IMR-90 (cell line): ENCODE measurements at regions not wholly inside any gene's neighbourhood (a gene's known extent, or its start where the extent isn't known, plus 50 kb on each side); places are given as distances from the start of the nearest gene placed in this dataset.

ENCODE experiments used
- ATAC-seq: fragments of 200-7000 bp; cut with Tn5 transposase; 2 replicates; pipeline ENCODE4 v1.9.1; 2020; ENCODE audit warnings: low read depth, mild to moderate bottlenecking, moderate library complexity
- BruUV-seq: library from RNA; stranded (reverse); fragments of 400-500 nt; replicated peaks from 2 replicates; lab custom pipeline; 2021; lab: Mats Ljungman, UMichigan
- CTCF ChIA-PET: fragments of 300-600 bp; formaldehyde crosslinking; extraction: SDS; loops from one replicate; lab custom pipeline; 2021; ENCODE audit warnings: antibody characterized with exemption; lab: Yijun Ruan, JAX
- POLR2A ChIA-PET: fragments of 300-600 bp; sonication (Branson Sonifier 250); formaldehyde crosslinking; loops from one replicate; lab custom pipeline; 2022; ENCODE audit warnings: antibody characterized with exemption; ENCODE audit not compliant: unreplicated experiment; lab: Charles Lee
- DNase-seq: peaks from one replicate; pipeline ENCODE4 v3.0.0; 2013
- H2AFZ ChIP-seq: replicated peaks from 2 replicates; pipeline ENCODE3; 2013; ENCODE audit warnings: low read length, mild to moderate bottlenecking; ENCODE audit not compliant: poor library complexity
- H2AK5ac ChIP-seq: 2 replicates; pipeline ENCODE4 v1.6.1; 2013; ENCODE audit warnings: low read depth, low read length, inconsistent platforms
- H2AK9ac ChIP-seq: replicated peaks from 2 replicates; pipeline ENCODE3; 2013; ENCODE audit warnings: mild to moderate bottlenecking, low read depth, low read length, moderate library complexity; ENCODE audit not compliant: poor library complexity
- H2BK120ac ChIP-seq: 2 replicates; pipeline ENCODE4 v1.6.1; 2013; ENCODE audit warnings: low read depth, low read length, inconsistent platforms
- H2BK15ac ChIP-seq: 3 replicates; pipeline ENCODE4 v1.6.1; 2013; ENCODE audit warnings: low read depth, low read length, inconsistent platforms
- H2BK20ac ChIP-seq: 2 replicates; pipeline ENCODE4 v1.6.1; 2013; ENCODE audit warnings: low read depth, mild to moderate bottlenecking, inconsistent platforms, low read length, moderate library complexity
- H2BK5ac ChIP-seq: 2 replicates; pipeline ENCODE4 v1.6.1; 2013; ENCODE audit warnings: mild to moderate bottlenecking, low read depth, low read length, inconsistent platforms; ENCODE audit not compliant: poor library complexity, severe bottlenecking
- H3K14ac ChIP-seq: replicated peaks from 2 replicates; pipeline ENCODE4 v1.6.1; 2013; ENCODE audit warnings: low read depth, low read length, inconsistent platforms
- H3K18ac ChIP-seq: 2 replicates; pipeline ENCODE4 v1.6.1; 2013; ENCODE audit warnings: low read depth, low read length, control low read depth
- H3K23ac ChIP-seq: 2 replicates; pipeline ENCODE4 v1.6.1; 2013; ENCODE audit warnings: low read depth, low read length, inconsistent platforms
- H3K27ac ChIP-seq: 2 replicates; pipeline ENCODE4 v1.5.1; 2013; ENCODE audit warnings: mild to moderate bottlenecking, control low read depth, low read length; ENCODE audit not compliant: insufficient read depth
- H3K27me3 ChIP-seq: 2 replicates; pipeline ENCODE4 v1.6.1; 2013; ENCODE audit warnings: low read length; ENCODE audit not compliant: control insufficient read depth, insufficient read depth
- H3K36me3 ChIP-seq: 2 replicates; pipeline ENCODE4 v1.6.1; 2013; ENCODE audit warnings: low read length, mixed read lengths; ENCODE audit not compliant: control insufficient read depth, insufficient read depth
- H3K4ac ChIP-seq: 2 replicates; pipeline ENCODE4 v1.6.1; 2013; ENCODE audit warnings: low read depth, low read length, inconsistent platforms
- H3K4me1 ChIP-seq: 2 replicates; pipeline ENCODE4 v1.6.1; 2013; ENCODE audit warnings: low read length, mixed read lengths; ENCODE audit not compliant: control insufficient read depth, insufficient read depth
- H3K4me2 ChIP-seq: 2 replicates; pipeline ENCODE4 v1.6.1; 2013; ENCODE audit warnings: low read depth, mild to moderate bottlenecking, control low read depth, low read length, moderate library complexity
- H3K4me3 ChIP-seq: 2 replicates; pipeline ENCODE4 v1.5.1; 2013; ENCODE audit warnings: low read depth, mild to moderate bottlenecking, control low read depth, low read length, moderate library complexity; ENCODE audit not compliant: insufficient read depth
- H3K56ac ChIP-seq: 2 replicates; pipeline ENCODE4 v1.6.1; 2013; ENCODE audit warnings: low read length, inconsistent platforms; ENCODE audit not compliant: insufficient read depth; ENCODE audit errors: extremely low read depth
- H3K79me1 ChIP-seq, 2 experiments: 2 replicates each; pipeline ENCODE4 v1.6.1; 2013; ENCODE audit warnings: low read length in 2 of 2, inconsistent platforms in 1 of 2, low read depth in 1 of 2
- H3K9ac ChIP-seq: 2 replicates; pipeline ENCODE4 v1.6.1; 2013; ENCODE audit warnings: low read depth, low read length, control low read depth
- H3K9me1 ChIP-seq: 2 replicates; pipeline ENCODE4 v1.6.1; 2013; ENCODE audit warnings: low read length, inconsistent platforms; ENCODE audit not compliant: insufficient read depth
- H3K9me3 ChIP-seq: 2 replicates; pipeline ENCODE4 v1.6.1; 2013; ENCODE audit warnings: low read length; ENCODE audit not compliant: control insufficient read depth, insufficient read depth
- H4K20me1 ChIP-seq: 2 replicates; pipeline ENCODE4 v1.6.1; 2013; ENCODE audit warnings: low read length, inconsistent platforms; ENCODE audit not compliant: insufficient read depth
- H4K5ac ChIP-seq: 2 replicates; pipeline ENCODE4 v1.6.1; 2013; ENCODE audit warnings: mild to moderate bottlenecking, low read depth, low read length, control low read depth
- H4K8ac ChIP-seq, 2 experiments: 2 replicates each; pipeline ENCODE4 v1.6.1; 2013; ENCODE audit warnings: low read depth in 2 of 2, low read length in 2 of 2, control low read depth in 1 of 2, inconsistent platforms in 1 of 2
- H4K91ac ChIP-seq: 2 replicates; pipeline ENCODE4 v1.6.1; 2013; ENCODE audit warnings: low read depth, low read length, inconsistent platforms; ENCODE audit not compliant: insufficient read depth
- CEBPB ChIP-seq: IDR thresholded peaks from 2 replicates; pipeline ENCODE4 v1.6.1; 2012; ENCODE audit warnings: low read depth, low read length, improper control_type of control experiment
- CHD1 ChIP-seq: IDR thresholded peaks from 2 replicates; pipeline ENCODE4 v1.6.1; 2012; ENCODE audit warnings: low read depth, low read length, improper control_type of control experiment
- MAZ ChIP-seq: IDR thresholded peaks from 2 replicates; pipeline ENCODE4 v1.6.1; 2012; ENCODE audit warnings: low read depth, mild to moderate bottlenecking, low read length, improper control_type of control experiment, moderate library complexity, borderline replicate concordance
- WGBS, 2 experiments: methylation state at CpG; one replicate each; pipeline versions ENCODE4 v1.1.5 to v1.1.7; 2013; ENCODE audit warnings: missing lambda C conversion rate in 2 of 2; ENCODE audit not compliant: insufficient read length in 1 of 2; ENCODE audit errors: extremely low coverage in 2 of 2; 5-methylcytosine and 5-hydroxymethylcytosine counted together
- dilution Hi-C: fragments of 300-500 bp; cut with HindIII; formaldehyde crosslinking; loops from one replicate; pipeline ENCODE4 v1.14.3; 2018; ENCODE audit warnings: low sequenced_read_pairs; ENCODE audit not compliant: unreplicated experiment
- in situ Hi-C: fragments of 300-500 bp; cut with MboI; formaldehyde crosslinking; loops from 3 replicates; pipeline ENCODE4 v1.14.3; 2019; ENCODE audit warnings: low sequenced_read_pairs, inconsistent platforms, mixed read lengths
- intact Hi-C: fragments of 100-400 bp; cut with micrococcal nuclease; formaldehyde crosslinking; loops from 2 replicates; pipeline ENCODE4 v1.10.0; 2022

DNA sequence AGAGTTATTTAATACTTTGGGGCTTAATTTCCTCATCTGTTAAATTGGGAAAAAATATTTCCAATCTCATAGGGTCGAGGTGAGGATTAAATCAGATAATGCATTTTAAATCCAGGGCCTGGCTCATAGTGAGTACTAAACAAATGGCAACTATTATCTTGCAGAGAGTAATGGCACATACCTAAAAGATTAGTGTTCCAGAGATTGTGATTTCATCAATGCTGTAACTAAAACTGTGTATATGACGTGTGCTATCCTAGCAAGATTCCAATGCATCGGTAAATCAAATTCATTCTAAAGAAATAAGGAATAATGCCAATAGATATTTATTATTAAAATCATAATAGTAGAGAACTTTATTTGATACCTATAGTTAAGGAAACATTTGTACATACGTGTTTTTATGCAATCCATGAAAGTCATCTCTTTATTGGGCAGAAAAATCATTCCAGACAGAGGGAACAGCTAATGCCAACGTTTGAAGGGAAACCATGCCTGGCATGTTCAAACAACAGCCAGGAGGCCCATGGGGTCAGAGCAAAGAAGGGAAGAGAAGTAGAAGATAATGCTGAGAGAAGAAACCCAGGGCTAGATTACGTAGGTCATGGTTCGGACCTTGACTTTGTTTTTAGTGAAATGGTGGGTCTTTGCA is 174.8 kb upstream of the AGR3 start:
- ChIA-PET POLR2A (no interaction called here), CTCF (no interaction called here)
- Histone ChIP-seq H2BK120ac (peak overlapping the region; percentile 70), H3K4me1 (no peaks in the 10 kb centered on the region), H3K9me1 (no peaks in the 10 kb centered on the region), H3K4me3 (no peak overlapping the region), H2AK9ac (no peak overlapping the region), H2AFZ (no peak overlapping the region), H3K9ac (no peak overlapping the region), H3K4me2 (no peak overlapping the region), H4K8ac (no peak overlapping the region), H3K23ac (no peak overlapping the region), H3K9me3 (no peaks in the 10 kb centered on the region), H2BK5ac (peak overlapping the region; percentile 0), H3K56ac (no peak overlapping the region), H3K27me3 (no peaks in the 10 kb centered on the region), H3K18ac (peak overlapping the region; percentile 60; the same call in 1 of the 2 replicates), H3K4ac (no peak overlapping the region; the same call in 1 of the 2 replicates), H2BK20ac (peak overlapping the region; percentile 58), H4K20me1 (no peaks in the 10 kb centered on the region), H3K79me1 (no peaks in the 10 kb centered on the region), H4K5ac (no peak overlapping the region; the same call in 1 of the 2 replicates), H2AK5ac (peak overlapping the region; percentile 29; the same call in 1 of the 2 replicates), H3K36me3 (no peaks in the 10 kb centered on the region), H3K27ac (no peak overlapping the region), H3K14ac (0 out of 2 replicates have a peak overlapping the region, but pooled peaks have one; percentile 0), H2BK15ac (peak overlapping the region; percentile 82; the same call in 2 of the 3 replicates), H4K91ac (peak overlapping the region; percentile 24; the same call in 1 of the 2 replicates)
- intact Hi-C loops (no loop called here), dilution Hi-C loops (no loop called here), in situ Hi-C loops (no loop called here)
- ATAC-seq (peak; percentile 60), DNase-seq (peak; percentile 61)
- no TSS peak for BruUV-seq
- WGBS, 2 experiments, result 71% methylated on average over 1 of the region's 7 CpGs; no CpG with 5 or more reads in 1 of the 2 experiments
- TF ChIP-seq MAZ (no peak), CHD1 (no peak), CEBPB (peak; percentile 18; the same call in 1 of the 2 replicates)
